Glutamatergic neuron (in vitro differentiated cells): ENCODE measurements at regions not wholly inside any gene's neighbourhood (a gene's known extent, or its start where the extent isn't known, plus 50 kb on each side); places are given as distances from the start of the nearest gene placed in this dataset.

Experiments used
- DNase-seq: peaks from one replicate; pipeline ENCODE4 v3.0.0; 2022
- H3K27ac Mint-ChIP-seq: one replicate; pipeline ENCODE4 v1.8.0; 2020; ENCODE audit warnings: mild to moderate bottlenecking, mixed read lengths, inconsistent platforms; ENCODE audit not compliant: unreplicated experiment
- H3K27me3 Mint-ChIP-seq: one replicate; pipeline ENCODE4 v1.8.0; 2020; ENCODE audit warnings: mild to moderate bottlenecking, moderate library complexity, mixed read lengths, inconsistent platforms; ENCODE audit not compliant: unreplicated experiment
- H3K36me3 Mint-ChIP-seq: one replicate; pipeline ENCODE4 v1.8.0; 2020; ENCODE audit warnings: mild to moderate bottlenecking, mixed read lengths, inconsistent platforms; ENCODE audit not compliant: unreplicated experiment
- H3K4me1 Mint-ChIP-seq: one replicate; pipeline ENCODE4 v1.8.0; 2020; ENCODE audit warnings: mild to moderate bottlenecking, low read depth, mixed read lengths, inconsistent platforms; ENCODE audit not compliant: unreplicated experiment
- H3K4me3 Mint-ChIP-seq: one replicate; pipeline ENCODE4 v1.8.0; 2020; ENCODE audit warnings: mild to moderate bottlenecking, mixed read lengths, inconsistent platforms; ENCODE audit not compliant: unreplicated experiment
- H3K9me3 Mint-ChIP-seq: one replicate; pipeline ENCODE4 v1.8.0; 2020; ENCODE audit warnings: mild to moderate bottlenecking, moderate library complexity, mixed read lengths, inconsistent platforms; ENCODE audit not compliant: unreplicated experiment
- TF ChIP-seq, protein P1 (sequence below): fragments of 200-600 bp; sonication (generic); IDR thresholded peaks from one replicate; pipeline ENCODE4 v1.5.0; 2021; ENCODE audit not compliant: partially characterized antibody, unreplicated experiment

DNA sequence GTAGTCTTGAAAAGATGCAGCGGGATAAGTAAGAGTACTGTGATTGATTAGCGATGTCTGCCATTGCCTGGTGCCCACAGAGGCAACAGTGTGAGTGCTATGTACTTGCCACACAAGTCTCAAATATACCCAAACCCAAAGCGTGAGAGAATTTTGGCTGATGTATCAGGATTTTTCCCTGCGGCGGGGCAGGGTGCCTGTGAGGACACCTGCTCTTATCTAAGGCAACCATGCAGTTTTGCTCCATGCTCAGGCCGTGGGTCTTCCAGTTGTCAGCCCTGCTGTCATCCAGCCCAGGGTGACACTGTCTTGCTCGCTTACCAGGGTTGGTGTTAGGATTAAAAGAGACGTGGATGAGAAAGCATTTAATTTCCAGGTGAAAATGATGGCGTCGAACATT lies 202.7 kb downstream of the PTPRU start:
- TF ChIP-seq, protein P1, sequence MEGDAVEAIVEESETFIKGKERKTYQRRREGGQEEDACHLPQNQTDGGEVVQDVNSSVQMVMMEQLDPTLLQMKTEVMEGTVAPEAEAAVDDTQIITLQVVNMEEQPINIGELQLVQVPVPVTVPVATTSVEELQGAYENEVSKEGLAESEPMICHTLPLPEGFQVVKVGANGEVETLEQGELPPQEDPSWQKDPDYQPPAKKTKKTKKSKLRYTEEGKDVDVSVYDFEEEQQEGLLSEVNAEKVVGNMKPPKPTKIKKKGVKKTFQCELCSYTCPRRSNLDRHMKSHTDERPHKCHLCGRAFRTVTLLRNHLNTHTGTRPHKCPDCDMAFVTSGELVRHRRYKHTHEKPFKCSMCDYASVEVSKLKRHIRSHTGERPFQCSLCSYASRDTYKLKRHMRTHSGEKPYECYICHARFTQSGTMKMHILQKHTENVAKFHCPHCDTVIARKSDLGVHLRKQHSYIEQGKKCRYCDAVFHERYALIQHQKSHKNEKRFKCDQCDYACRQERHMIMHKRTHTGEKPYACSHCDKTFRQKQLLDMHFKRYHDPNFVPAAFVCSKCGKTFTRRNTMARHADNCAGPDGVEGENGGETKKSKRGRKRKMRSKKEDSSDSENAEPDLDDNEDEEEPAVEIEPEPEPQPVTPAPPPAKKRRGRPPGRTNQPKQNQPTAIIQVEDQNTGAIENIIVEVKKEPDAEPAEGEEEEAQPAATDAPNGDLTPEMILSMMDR, result no peak
- no peak for DNase-seq
- H3K9me3 Mint-ChIP-seq, result peaks cover 2% of the 10 kb centered on the region
- H3K27ac Mint-ChIP-seq, result no peak overlapping the region
- no peaks in the 10 kb centered on the region for H3K4me1 Mint-ChIP-seq
- no peak overlapping the region for H3K4me3 Mint-ChIP-seq
- H3K36me3 Mint-ChIP-seq, result no peaks in the 10 kb centered on the region
- peaks cover 8% of the 10 kb centered on the region for H3K27me3 Mint-ChIP-seq

DNA sequence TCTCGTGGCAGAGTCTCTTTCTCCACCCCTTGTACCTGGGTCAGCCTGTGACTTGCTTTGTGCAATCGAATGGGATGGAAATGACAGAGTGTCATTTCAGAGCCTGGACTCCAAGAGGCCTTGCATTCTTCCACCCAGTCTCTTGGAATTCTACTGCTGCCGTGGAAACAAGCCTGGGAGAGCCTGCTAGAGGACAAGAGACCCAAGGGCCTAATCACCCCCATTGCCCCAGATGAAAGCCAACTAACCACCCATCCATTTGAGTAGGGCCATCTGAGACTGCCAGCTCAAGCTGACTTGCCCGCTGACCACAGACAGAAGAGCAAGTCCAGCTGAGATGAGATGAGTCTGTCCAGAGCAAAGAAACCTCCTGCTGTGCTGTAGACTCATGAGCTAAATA lies 201.6 kb downstream of the PTPRU start:
- H3K27me3 Mint-ChIP-seq, result peaks cover 5% of the 10 kb centered on the region
- no peak overlapping the region for H3K27ac Mint-ChIP-seq
- H3K9me3 Mint-ChIP-seq, result peaks cover 2% of the 10 kb centered on the region
- H3K4me1 Mint-ChIP-seq, result no peaks in the 10 kb centered on the region
- H3K4me3 Mint-ChIP-seq, result no peak overlapping the region
- H3K36me3 Mint-ChIP-seq, result no peaks in the 10 kb centered on the region
- DNase-seq, result no peak
- TF ChIP-seq, protein P1, result no peak

DNA sequence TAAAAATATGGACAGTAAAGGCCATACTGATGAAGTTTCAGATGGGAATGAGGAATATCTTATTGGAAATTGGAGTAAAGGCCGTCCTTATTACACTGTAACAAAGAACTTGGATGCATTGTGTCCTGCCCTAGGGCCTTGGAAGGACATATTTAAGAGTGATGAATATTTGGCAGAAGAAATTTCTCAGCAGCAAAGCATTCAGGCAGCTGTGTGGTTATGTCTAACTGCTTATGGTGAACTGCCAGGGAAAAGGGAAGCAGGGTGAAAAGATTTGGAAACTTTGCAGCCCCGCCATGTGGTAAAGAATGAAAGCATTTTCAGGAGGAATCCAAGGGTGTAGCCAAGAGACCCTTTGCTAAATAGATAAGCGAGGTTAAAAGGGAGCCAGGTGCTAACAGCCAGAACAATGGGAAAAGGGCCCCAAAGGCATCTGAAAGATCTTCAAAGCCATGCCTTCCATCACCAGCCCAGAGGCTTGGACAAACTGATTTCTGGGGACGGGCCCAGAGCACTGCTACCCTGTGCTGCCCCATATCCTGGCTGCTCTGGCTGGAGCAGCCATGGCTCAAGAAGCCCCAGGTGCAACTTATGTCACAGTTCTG lies 200.0 kb downstream of the PTPRU start:
- H3K4me3 Mint-ChIP-seq, result no peak overlapping the region
- no peaks in the 10 kb centered on the region for H3K4me1 Mint-ChIP-seq
- H3K9me3 Mint-ChIP-seq, result no peaks in the 10 kb centered on the region
- DNase-seq, result no peak
- H3K27ac Mint-ChIP-seq, result no peak overlapping the region
- H3K36me3 Mint-ChIP-seq, result peaks cover 7% of the 10 kb centered on the region
- peaks cover 5% of the 10 kb centered on the region for H3K27me3 Mint-ChIP-seq
- TF ChIP-seq, protein P1, result no peak

DNA sequence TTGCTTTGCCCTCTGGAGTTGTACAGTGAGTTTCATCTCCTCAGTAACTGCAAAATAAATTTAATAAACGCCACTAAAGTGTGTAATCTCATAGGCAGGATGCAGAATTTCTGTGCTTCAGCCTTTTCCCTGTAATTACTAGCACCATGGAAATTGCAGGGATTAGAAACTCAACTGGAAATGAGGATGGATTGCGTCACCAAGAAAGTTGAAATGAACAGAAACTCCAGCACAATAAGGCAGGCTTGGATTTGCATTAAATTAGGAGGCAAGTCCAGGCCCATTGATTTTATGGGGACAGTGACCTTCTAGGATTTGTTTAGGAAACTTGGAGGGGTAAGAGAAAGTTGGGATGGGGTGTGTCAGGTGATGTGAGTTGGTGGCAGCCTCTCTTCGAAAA lies 197.5 kb downstream of the PTPRU start:
- TF ChIP-seq, protein P1, result no peak
- Mint-ChIP-seq H3K27ac (no peak overlapping the region), H3K4me1 (no peaks in the 10 kb centered on the region), H3K4me3 (no peak overlapping the region), H3K36me3 (peaks cover 9% of the 10 kb centered on the region), H3K9me3 (no peaks in the 10 kb centered on the region), H3K27me3 (peaks cover 7% of the 10 kb centered on the region)
- no peak for DNase-seq

DNA sequence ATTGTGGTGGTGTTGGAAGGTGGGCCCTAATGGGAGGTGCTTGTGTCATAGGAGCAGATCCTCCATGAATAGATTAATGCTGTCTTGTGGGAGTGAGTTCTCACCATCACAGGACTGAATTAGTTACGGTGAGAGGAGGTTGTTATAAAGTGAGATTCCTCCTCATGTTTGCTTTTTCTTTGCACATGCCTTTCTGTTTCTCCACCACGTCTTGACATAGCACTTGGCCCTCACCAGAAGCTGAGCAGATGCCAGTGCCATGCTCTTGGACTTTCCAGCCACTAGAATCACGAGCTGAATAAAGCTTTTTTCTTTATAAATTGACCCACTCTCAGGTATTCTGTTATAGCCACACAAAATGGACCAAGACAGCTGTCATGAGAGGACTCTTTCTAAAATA lies 194.8 kb downstream of the PTPRU start:
- H3K4me3 Mint-ChIP-seq, result no peak overlapping the region
- H3K27ac Mint-ChIP-seq, result no peak overlapping the region
- TF ChIP-seq, protein P1, result no peak
- no peak for DNase-seq
- peaks cover 8% of the 10 kb centered on the region for H3K27me3 Mint-ChIP-seq
- H3K9me3 Mint-ChIP-seq, result no peaks in the 10 kb centered on the region
- no peaks in the 10 kb centered on the region for H3K4me1 Mint-ChIP-seq
- peaks cover 14% of the 10 kb centered on the region for H3K36me3 Mint-ChIP-seq
